ENCODE measurements at regions not wholly inside any gene's neighbourhood (a gene's known extent, or its start where the extent isn't known, plus 50 kb on each side); places are given as distances from the start of the nearest gene placed in this dataset.

DNA sequence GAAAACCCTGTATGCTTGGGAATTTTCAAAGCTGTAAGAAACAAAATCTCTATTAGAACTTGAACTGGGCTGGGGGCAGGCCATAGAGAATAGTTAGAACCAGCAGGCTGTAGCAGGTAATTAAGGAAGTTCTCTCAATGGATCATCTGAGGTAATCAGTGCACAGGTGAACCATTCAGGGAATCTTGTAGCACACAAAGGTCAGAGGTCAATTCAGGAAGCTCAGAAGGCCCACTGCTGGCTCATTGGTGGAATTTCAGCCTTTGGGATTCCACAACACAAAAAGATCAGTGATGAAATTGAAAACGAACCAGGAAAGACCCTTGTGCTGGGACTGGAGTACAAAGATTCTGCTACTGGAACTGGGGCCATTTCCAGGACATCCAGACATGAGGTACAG is 82.0 kb downstream of the TMEM168 start (continued):
- TF ChIP-seq, protein P1, sequence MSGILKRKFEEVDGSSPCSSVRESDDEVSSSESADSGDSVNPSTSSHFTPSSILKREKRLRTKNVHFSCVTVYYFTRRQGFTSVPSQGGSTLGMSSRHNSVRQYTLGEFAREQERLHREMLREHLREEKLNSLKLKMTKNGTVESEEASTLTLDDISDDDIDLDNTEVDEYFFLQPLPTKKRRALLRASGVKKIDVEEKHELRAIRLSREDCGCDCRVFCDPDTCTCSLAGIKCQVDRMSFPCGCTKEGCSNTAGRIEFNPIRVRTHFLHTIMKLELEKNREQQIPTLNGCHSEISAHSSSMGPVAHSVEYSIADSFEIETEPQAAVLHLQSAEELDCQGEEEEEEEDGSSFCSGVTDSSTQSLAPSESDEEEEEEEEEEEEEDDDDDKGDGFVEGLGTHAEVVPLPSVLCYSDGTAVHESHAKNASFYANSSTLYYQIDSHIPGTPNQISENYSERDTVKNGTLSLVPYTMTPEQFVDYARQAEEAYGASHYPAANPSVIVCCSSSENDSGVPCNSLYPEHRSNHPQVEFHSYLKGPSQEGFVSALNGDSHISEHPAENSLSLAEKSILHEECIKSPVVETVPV (CRISPR knock-in tag; IDR thresholded peaks at IDR 0.05), result no peak
- no peak for TF ChIP-seq BACH2 (CRISPR knock-in tag; IDR thresholded peaks at IDR 0.05; ENCODE audit: borderline replicate concordance)
- no peak for TF ChIP-seq ISL1 (CRISPR knock-in tag; IDR thresholded peaks at IDR 0.05)
- TF ChIP-seq OSR1 (CRISPR knock-in tag; IDR thresholded peaks at IDR 0.05), result no peak
- TF ChIP-seq ESRRG (CRISPR knock-in tag; IDR thresholded peaks at IDR 0.05), result no peak

Data from SK-N-SH treated with all-trans-retinoic acid at 6 μM for 48 hours (cell line).